CD14-positive monocyte (primary cell): ENCODE measurements at regions not wholly inside any gene's neighbourhood (a gene's known extent, or its start where the extent isn't known, plus 50 kb on each side); places are given as distances from the start of the nearest gene placed in this dataset.

ENCODE experiments used
- DNase-seq, 3 donors: peaks; one replicate each; pipeline ENCODE4 v3.0.0-alpha.2; 2011 to 2022
- H2AFZ ChIP-seq: 2 replicates; pipeline ENCODE4 v1.6.0; 2012; ENCODE audit warnings: mild to moderate bottlenecking, low read depth, low read length, inconsistent platforms; ENCODE audit not compliant: insufficient read depth, poor library complexity, severe bottlenecking
- H3K27ac ChIP-seq, 2 donors: 1 replicate in 1 of 2; 2 replicates in 1 of 2; pipeline ENCODE4 v1.5.1; 2012 to 2013; ENCODE audit warnings: low read length in 2 of 2, control low read depth in 1 of 2, inconsistent platforms in 1 of 2, low read depth in 1 of 2, mild to moderate bottlenecking in 1 of 2
- H3K27me3 ChIP-seq, 2 donors: one replicate each; pipeline versions ENCODE4 v1.6.0 to v1.6.1; 2011 to 2013; ENCODE audit warnings: low read length in 2 of 2; ENCODE audit not compliant: control insufficient read depth in 2 of 2, insufficient read depth in 2 of 2
- H3K36me3 ChIP-seq, 2 donors: replicated peaks in 1 of 2; 1 replicate in 1 of 2; 2 replicates in 1 of 2; pipeline versions ENCODE4 v1.5.1 to v1.6.1; 2012 to 2013; ENCODE audit warnings: low read length in 2 of 2, control low read depth in 1 of 2, inconsistent platforms in 1 of 2, mild to moderate bottlenecking in 1 of 2; ENCODE audit not compliant: insufficient read depth in 2 of 2, control insufficient read depth in 1 of 2
- H3K4me1 ChIP-seq, 2 donors: 1 replicate in 1 of 2; 2 replicates in 1 of 2; pipeline versions ENCODE4 v1.5.1 to v1.6.1; 2012 to 2013; ENCODE audit warnings: low read length in 2 of 2, control low read depth in 1 of 2, inconsistent platforms in 1 of 2, mild to moderate bottlenecking in 1 of 2, moderate library complexity in 1 of 2; ENCODE audit not compliant: insufficient read depth in 2 of 2, control insufficient read depth in 1 of 2
- H3K4me2 ChIP-seq: replicated peaks from 2 replicates; pipeline ENCODE3; 2012; ENCODE audit warnings: low read length, moderate library complexity, mild to moderate bottlenecking; ENCODE audit not compliant: poor library complexity, severe bottlenecking; ENCODE audit errors: extremely low read depth
- H3K4me3 ChIP-seq, 3 experiments: fragments of 200-600 bp in 1 of 3; sonication (generic) in 1 of 3; replicated peaks in 1 of 3; 1 replicate in 2 of 3; 2 replicates in 1 of 3; pipeline ENCODE4 v1.5.1; 2011 to 2013; ENCODE audit warnings: low read length in 3 of 3, mild to moderate bottlenecking in 3 of 3, control low read depth in 2 of 3, low read depth in 2 of 3, inconsistent platforms in 1 of 3, moderate library complexity in 1 of 3
- H3K79me2 ChIP-seq: 2 replicates; pipeline ENCODE4 v1.6.0; 2012; ENCODE audit warnings: mild to moderate bottlenecking, control low read depth, inconsistent platforms, low read length, moderate library complexity; ENCODE audit not compliant: insufficient read depth
- H3K9ac ChIP-seq: 2 replicates; pipeline ENCODE4 v1.6.0; 2017; ENCODE audit warnings: low read length, mild to moderate bottlenecking; ENCODE audit not compliant: insufficient read depth, poor library complexity, severe bottlenecking
- H3K9me3 ChIP-seq, 2 donors: replicated peaks in 1 of 2; 1 replicate in 1 of 2; 2 replicates in 1 of 2; pipeline versions ENCODE4 v1.5.1 to v1.6.1; 2012 to 2013; ENCODE audit warnings: low read length in 2 of 2, control low read depth in 1 of 2; ENCODE audit not compliant: control insufficient read depth in 1 of 2, insufficient read depth in 1 of 2
- H4K20me1 ChIP-seq: 2 replicates; pipeline ENCODE4 v1.6.0; 2012; ENCODE audit warnings: mild to moderate bottlenecking, low read length, control low read depth, moderate library complexity; ENCODE audit not compliant: insufficient read depth
- H3K27ac Mint-ChIP-seq, 7 donors: one replicate each; pipeline ENCODE4 v1.8.0; 2020; ENCODE audit warnings: mild to moderate bottlenecking in 7 of 7, mixed read lengths in 7 of 7, moderate library complexity in 6 of 7, inconsistent platforms in 2 of 7
- H3K27me3 Mint-ChIP-seq, 3 donors: one replicate each; pipeline ENCODE4 v1.8.0; 2021 to 2022; ENCODE audit warnings: low read depth in 3 of 3, mild to moderate bottlenecking in 3 of 3, mixed read lengths in 3 of 3, moderate library complexity in 3 of 3, inconsistent platforms in 1 of 3
- H3K36me3 Mint-ChIP-seq, 2 donors: one replicate each; pipeline ENCODE4 v1.8.0; 2020; ENCODE audit warnings: mixed read lengths in 2 of 2, inconsistent platforms in 1 of 2, mild to moderate bottlenecking in 1 of 2
- H3K4me1 Mint-ChIP-seq: one replicate; pipeline ENCODE4 v1.8.0; 2020; ENCODE audit warnings: mild to moderate bottlenecking, mixed read lengths
- H3K4me3 Mint-ChIP-seq, 2 donors: one replicate each; pipeline ENCODE4 v1.8.0; 2020; ENCODE audit warnings: mild to moderate bottlenecking in 2 of 2, mixed read lengths in 2 of 2, moderate library complexity in 1 of 2
- H3K9me3 Mint-ChIP-seq, 7 donors: one replicate each; pipeline ENCODE4 v1.8.0; 2020 to 2022; ENCODE audit warnings: mixed read lengths in 7 of 7, mild to moderate bottlenecking in 6 of 7, moderate library complexity in 6 of 7, inconsistent platforms in 2 of 7
- CTCF ChIP-seq: fragments of 200-600 bp; IDR thresholded peaks from one replicate; pipeline ENCODE4 v1.8.0; 2022; ENCODE audit warnings: antibody characterized with exemption, mild to moderate bottlenecking
- WGBS: methylation state at CpG from one replicate; pipeline ENCODE4 v1.1.5; 2013; ENCODE audit warnings: missing lambda C conversion rate; ENCODE audit not compliant: insufficient coverage; 5-methylcytosine and 5-hydroxymethylcytosine counted together
- intact Hi-C, 2 donors: fragments of 100-400 bp; cut with micrococcal nuclease; formaldehyde crosslinking; loops; one replicate each; pipeline versions ENCODE4 v1.15.0 to v1.15.1; 2023

DNA sequence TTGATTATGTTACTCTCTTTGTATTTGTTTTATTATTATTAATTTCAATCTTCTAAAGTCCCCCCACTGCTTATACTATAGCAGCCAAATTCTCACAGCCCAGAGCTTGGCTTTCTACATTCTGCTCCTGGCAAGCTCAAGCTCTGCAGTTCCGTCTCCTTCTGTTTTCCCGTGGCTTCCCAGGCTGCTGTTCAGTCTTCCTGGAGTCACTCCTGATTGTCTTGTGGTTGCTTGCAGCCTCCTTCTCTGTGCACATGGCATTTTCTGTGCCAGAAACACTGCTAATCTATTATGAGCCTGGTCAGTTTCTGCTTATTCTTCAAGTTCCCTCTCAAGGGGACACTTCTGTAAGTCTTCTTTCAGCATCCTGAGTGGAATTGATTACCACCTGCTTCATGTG is 533.7 kb upstream of the IGFBP3 start:
- DNase-seq: no peak
- no peak overlapping the region for H3K9ac ChIP-seq
- H3K27ac ChIP-seq: no peak overlapping the region
- no peak overlapping the region for H3K4me2 ChIP-seq
- H4K20me1 ChIP-seq: no peaks in the 10 kb centered on the region
- 65% methylated on average over 2 of the region's 2 CpGs for WGBS
- Mint-ChIP-seq H3K9me3 (peaks cover under 1 to 20% (median 8%) of the 10 kb centered on the region in 7 donors), H3K27me3 (no peaks in the 10 kb centered on the region), H3K4me1 (no peaks in the 10 kb centered on the region), H3K36me3 (no peaks in the 10 kb centered on the region), H3K4me3 (no peak overlapping the region), H3K27ac (no peak overlapping the region)
- no peaks in the 10 kb centered on the region for H3K27me3 ChIP-seq
- no peak overlapping the region for H2AFZ ChIP-seq
- intact Hi-C loops: no loop called here
- H3K4me3 ChIP-seq: no peak overlapping the region
- no peaks in the 10 kb centered on the region for H3K4me1 ChIP-seq
- no peaks in the 10 kb centered on the region for H3K79me2 ChIP-seq
- no peaks in the 10 kb centered on the region for H3K36me3 ChIP-seq
- no peak for TF ChIP-seq CTCF
- peaks cover 17 to 20% of the 10 kb centered on the region in 2 donors for H3K9me3 ChIP-seq

DNA sequence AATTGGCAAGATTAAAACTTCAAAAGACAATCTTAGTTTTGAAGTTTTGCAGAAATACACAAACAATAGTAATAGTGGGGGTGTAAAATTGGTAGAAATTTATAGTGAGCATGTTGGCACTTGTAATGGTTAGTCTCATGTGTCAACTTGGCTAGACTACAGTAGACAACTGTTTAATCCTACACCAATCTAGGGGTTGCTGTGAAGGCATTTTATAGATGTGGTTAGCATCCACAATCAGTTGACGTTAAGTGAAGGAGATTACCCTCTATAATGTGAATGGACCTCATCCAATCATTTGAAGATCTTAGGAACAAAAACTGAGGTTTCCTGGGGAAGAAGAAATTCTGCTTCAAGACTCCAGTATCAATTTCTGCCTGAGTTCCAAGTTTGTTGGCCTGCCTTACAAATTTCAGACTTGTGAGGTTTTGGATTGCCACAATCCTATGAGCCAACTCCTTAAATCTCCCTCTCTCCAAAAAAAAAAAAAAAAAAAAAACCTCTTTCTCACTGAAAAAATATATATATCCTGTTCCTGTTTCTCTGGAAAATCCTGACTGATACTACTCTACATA is 531.6 kb upstream of the IGFBP3 start:
- no peaks in the 10 kb centered on the region for H3K79me2 ChIP-seq
- Mint-ChIP-seq H3K4me1 (no peaks in the 10 kb centered on the region), H3K27me3 (no peaks in the 10 kb centered on the region), H3K9me3 (peaks cover 4 to 27% (median 9%) of the 10 kb centered on the region in 7 donors), H3K36me3 (no peaks in the 10 kb centered on the region), H3K4me3 (no peak overlapping the region), H3K27ac (no peak overlapping the region)
- intact Hi-C loops: no loop called here
- no peaks in the 10 kb centered on the region for H3K27me3 ChIP-seq
- DNase-seq: no peak
- H3K9me3 ChIP-seq: peaks cover 17 to 20% of the 10 kb centered on the region in 2 donors
- no peak overlapping the region for H3K4me3 ChIP-seq
- H4K20me1 ChIP-seq: no peaks in the 10 kb centered on the region
- no peaks in the 10 kb centered on the region for H3K36me3 ChIP-seq
- no CpG with 5 or more reads among the region's 1 CpG for WGBS
- H3K4me2 ChIP-seq: no peak overlapping the region
- no peak for TF ChIP-seq CTCF
- H3K27ac ChIP-seq: no peak overlapping the region
- H3K9ac ChIP-seq: no peak overlapping the region
- H2AFZ ChIP-seq: no peak overlapping the region
- no peaks in the 10 kb centered on the region for H3K4me1 ChIP-seq
